SKM-1 (cell line): ENCODE measurements at regions not wholly inside any gene's neighbourhood (a gene's known extent, or its start where the extent isn't known, plus 50 kb on each side); places are given as distances from the start of the nearest gene placed in this dataset.

ENCODE experiments used
- DNase-seq: peaks from one replicate; lab custom pipeline; 2025; ENCODE audit not compliant: unreplicated experiment; lab: John Stamatoyannopoulos, UW

DNA sequence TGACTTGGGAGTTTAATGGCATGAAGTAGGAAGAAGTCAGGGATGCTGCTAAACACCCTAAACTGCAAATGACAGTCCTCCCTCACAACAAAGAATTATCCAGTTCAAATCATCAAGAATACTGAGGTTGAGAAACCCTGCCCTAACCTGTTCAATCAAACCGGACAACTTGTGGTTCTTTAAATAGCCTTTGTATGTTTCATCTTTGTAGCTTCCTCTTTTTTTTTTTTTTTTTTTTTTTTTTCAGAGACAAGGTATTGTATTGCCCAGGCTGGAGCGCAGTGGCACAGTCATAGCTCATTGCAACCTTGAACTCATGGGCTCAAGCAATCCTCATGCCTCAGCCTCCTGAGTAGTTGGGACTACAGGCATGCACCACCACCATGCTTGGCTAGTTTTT lies 52.5 kb upstream of the TTC29 start:
- no peak for DNase-seq

DNA sequence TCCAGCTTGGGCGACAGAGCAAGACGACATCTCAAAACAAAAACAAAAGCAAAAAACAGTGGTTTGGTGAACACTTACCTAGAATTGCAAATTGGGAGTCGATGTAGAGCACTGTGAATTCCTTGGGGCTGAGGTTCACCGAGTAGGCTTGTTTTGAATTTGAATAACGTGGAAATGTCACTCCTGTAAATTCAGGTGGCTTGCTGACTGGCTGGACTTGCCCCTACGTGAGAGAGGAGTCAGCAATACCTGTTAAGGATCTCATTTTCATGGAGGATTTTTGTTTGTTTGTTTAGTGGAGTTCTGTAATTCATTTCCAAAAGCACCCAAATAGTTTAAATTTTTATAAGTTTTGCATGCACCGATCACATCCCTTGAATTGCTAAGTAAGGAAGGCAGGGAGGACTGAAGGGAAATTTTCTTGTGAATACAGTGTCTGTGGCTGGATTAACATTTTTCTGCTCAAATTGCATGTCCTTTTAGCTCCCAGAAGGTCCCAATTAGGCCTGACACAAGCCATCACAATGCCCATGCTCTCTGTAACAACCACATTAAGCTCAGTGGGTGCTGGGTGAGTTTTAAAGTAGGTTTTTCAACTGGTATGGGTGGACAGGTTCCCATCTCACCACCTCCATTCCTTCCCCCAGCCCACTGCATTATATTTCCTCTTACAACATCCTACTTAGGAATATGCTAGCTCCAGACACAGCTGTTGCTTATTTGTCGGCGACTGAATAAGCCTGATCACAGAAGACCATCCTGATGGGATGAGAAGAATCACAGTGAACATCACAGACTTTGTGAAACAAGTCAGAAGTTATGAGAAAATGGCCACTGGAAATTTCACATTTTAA lies 58.5 kb upstream of the TTC29 start:
- DNase-seq = no peak

DNA sequence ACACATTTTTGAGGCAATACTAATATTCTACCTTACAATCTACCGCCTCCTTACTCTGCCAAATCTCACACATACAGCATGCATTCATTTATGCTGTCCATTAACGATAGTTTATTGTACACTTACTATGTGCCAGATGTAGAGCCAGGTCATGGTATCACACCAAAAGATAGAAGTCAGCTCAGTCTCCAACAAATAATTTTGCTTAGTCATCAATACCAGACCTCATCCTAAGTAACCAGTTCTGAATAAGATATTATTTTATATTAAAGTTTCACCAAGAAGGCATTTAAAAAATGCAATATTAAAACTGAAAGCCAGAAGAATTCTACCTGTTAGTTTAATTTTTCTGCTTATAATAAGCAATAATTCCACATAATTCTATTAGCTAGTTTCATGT lies 60.6 kb upstream of the TTC29 start:
- no peak for DNase-seq

DNA sequence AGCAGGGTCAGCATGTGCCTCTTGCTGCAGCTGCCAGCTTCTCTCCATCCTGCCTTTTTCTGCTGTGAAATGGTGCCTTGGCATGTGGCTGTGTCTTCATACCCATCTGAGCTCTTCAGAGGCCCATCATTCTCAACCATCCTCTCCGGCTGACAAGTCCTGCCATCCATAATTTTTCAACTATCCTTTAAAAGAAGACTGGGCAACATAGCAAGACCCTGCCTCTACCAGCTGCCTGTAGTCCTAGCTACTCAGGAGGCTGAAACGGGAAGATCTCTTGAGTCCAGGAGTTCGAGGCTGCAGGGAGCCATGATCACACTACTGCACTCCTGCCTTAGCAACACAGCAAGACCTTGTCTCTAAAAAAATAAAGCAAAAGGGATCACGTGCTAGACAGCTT lies 64.2 kb upstream of the TTC29 start:
- no peak for DNase-seq

DNA sequence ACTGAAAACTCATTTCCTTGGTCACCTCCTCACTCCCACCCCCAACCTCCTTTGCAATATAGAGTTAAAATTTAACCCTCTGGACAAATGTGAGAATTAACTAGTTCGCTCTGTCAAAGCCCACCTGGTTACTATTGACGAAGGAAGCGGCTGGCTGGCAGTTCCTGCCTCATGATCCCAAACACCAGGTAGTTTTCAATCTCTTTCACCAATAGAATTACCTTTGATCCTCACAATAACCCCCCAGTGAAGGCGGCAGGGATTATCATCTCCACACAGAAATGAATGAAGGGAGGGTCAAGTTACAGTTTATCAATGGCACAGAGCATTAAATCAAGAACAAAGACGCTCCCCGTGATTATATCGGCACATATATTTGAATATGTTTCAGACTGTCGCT lies 65.7 kb upstream of the TTC29 start:
- no peak for DNase-seq

DNA sequence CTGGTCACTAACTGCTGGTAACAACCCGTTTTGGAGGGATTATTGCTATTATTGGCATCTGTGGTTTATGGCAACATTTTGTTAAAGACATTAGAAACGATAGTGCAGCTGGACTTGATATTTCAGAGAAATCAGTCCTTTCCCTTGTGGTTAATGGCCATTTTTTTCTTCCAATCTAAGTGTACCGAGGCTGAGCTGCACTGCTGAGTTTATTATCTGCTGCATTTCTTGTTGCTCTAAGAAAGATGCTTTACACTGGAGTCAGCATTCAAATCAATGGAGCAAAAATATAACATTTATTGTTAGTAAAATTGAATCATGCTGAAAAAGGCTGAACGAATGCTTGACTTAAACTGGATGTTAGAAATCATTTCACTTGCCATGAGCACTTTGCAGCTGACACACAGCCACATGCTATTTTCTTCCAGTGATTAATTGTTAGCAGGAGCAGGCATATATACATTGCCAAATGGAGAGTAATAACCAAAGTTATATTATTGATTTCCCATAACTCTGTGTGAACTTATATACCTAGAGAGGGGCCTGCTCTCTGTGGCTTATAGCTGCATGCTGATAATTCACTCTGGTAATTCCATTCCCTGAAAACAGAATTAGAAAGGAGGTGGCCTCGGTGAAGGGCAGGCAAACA lies 66.5 kb upstream of the TTC29 start:
- DNase-seq = no peak

DNA sequence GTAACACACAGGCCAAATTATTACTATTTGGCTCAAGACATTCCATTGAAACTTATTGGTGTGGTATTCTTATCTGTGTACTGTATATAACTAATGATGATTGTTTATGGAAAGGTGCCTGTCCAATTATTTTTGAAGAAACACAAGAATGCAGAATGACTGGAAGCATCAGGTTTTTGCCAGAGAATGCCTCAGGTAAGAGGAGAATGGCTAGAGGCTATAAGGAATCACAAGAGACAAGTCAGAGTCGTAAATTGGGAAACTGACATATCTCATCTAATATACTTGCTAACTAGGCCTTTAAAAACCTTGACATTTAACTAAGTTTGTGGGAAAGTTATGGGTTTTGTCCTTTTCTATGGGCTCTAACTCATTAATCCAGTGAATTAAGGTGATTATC lies 69.3 kb upstream of the TTC29 start:
- no peak for DNase-seq

DNA sequence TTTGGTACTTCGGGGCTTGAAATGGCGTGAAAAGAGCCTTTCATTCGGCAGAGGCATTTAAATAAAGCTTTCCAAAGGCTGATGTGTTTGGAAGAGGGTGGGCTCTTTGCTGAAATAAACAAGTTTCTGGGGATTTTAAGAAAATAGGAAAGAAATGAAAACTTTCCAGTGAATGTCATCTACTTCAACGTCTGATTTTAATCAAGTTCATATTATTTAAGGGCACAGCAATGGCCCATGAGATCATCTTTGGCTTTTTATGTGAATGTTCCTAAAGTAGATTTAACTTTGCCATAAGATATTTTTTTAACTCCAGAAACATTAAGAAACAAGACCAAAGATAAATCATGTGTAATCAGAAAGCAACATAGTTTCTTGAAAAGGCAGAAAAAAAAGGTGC lies 69.8 kb upstream of the TTC29 start:
- no peak for DNase-seq

DNA sequence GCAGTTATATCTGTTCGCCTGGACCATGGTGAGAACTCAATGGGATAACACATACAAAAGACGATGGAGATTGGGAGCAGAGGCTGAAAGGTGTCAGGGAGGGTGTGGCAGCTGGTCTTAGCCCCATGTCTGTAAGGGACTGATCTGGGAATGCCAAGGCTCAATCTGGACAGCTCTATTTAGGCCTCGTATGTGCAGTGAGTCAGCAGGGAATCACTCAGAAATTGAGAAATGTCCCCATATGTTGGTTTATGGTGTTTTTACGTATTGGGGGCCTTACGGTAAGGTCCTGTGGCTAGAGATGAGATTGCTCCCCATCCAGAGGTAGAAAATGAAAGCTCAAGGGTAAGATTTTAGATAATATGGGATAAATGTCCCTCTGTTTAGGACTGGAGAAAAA lies 71.4 kb upstream of the TTC29 start:
- DNase-seq = no peak

DNA sequence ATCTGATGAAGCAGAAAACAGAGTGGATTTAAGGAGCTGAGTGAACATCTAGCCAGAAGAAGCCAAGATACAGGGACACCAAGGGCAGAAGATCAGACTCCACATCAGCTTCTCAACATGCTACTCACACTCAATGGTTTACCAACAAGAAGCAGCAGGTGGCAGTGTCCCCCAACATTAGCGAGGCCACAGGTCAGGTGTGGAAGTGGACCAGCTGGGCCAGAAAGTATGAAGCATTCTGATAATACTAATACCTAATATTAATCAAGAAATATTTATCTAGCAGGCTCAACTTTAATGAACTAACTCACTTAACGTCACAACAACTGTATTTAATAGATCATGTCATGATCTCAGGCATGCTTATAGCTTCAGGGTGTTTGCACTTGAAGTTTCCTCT lies 73.4 kb upstream of the TTC29 start:
- no peak for DNase-seq

DNA sequence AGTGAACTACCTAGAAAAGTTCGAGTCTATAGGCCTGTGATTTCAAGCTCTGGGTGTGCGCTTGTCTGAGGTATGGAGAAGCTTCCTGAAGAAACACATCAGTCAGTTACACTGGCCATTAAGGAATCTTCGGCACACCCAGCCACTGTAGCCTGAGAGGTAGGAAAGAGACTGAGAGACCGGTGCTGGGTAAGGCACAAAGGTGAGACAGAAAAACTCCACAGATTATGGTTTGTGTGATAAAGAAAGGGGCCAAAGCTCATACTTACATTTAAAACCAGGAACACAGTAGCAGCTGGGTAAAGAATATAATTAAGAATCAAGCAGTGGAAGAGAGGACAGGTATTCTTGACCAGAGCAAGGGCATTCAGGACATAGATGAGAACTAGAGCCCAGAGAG lies 74.8 kb upstream of the TTC29 start:
- no peak for DNase-seq

DNA sequence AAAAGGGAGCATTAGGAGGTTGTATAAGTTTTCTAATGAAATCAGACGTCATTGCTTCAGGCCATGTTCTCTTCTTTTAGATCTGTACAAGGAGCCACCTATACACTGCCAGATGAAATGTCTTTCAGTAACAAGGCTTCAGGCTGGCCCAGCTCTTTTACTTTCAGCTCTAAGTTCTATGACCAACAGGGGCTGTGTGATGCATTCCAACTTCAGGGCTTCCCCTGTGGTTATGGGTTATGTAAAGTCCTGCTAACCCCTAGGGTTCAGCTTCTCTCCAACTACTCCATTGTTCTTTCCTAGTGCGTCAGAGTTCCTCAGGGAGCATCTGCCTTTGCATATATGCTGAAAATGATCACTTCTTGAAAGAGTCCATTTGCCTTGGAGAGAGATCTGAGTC lies 79.4 kb upstream of the TTC29 start:
- DNase-seq = no peak

DNA sequence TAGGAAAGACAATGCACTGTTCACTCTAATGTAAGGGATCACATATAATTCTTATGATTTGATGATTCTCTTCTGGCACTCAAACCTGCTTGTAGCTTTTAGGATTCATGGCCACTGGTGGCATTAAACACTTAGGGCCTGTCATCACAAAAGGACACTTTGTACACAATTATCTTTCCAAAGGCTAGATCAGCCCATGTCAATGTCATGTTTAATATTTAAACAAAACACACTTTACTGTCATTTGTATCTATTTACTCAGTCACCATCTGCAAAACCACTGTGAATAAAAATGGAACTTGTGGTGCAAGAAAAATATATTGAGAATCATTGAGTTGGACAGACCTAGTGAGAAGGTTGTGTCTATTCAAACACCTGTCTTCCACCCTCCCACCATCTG lies 83.6 kb upstream of the TTC29 start:
- no peak for DNase-seq

DNA sequence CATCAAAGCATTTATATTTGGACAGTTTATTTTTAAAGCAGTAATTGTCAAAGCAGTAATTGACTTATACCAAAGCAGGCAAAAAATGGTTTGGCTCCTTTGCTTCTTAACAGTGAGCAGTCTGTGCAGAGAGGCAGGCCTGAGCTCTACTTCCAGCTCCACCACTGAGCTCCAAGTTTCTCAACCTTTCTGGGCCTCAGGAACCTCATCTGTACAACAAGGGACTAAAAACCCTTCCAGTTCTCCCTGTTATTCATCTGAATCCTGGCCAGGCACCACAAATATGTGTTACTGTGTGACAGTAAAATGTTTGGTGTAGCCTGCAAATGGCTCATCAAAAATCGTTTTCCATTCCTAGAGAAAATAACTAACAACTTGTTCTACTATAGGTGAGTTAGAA lies 88.7 kb upstream of the TTC29 start:
- DNase-seq = no peak

DNA sequence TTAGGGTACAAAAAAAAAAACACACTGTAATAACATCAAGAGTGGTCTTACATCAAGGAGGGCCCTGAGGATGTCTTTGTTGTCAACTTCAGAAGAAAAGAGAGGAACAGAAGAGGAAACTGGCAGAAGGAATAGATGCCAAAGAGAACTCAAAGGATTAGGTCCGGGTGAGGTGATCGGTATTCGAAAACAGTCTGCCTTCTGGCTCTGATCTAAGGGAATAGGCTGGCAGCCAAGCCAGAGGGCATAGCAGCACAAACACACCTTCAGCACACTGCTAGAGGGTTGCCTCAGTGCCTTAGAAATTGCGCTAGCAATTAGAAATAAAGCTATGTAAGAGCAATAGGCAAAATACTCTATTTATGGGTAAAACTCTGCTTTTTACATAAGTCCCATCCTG lies 91.4 kb upstream of the TTC29 start:
- DNase-seq = no peak

DNA sequence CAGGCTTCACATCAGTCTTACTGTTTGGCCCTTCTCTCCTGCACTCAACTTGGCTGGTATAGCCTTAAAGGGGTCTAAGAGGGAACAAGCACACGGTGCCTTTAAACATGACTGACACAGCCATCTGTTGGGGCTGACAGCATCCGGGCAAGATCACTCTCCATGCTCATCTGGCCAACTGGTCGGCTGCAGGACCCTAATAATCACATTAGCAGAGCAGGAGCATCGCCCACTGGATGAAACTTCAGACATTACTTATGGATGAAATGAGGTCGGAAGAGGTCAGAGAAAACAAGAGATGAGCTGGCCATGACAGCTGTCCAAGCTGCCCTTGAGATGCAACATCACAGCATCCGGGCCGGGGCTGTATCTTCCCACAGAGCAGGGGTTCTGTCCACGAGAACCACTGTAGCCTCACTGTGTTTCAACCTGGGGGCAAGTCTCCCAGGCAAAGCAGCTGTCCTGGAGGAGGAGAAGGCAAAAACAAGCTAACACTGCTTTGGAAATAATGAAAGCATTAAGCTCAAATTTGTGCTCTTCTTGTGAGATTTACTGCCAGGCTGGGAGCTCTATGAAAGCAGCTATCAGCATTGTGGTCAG lies 94.4 kb upstream of the TTC29 start:
- DNase-seq = no peak

DNA sequence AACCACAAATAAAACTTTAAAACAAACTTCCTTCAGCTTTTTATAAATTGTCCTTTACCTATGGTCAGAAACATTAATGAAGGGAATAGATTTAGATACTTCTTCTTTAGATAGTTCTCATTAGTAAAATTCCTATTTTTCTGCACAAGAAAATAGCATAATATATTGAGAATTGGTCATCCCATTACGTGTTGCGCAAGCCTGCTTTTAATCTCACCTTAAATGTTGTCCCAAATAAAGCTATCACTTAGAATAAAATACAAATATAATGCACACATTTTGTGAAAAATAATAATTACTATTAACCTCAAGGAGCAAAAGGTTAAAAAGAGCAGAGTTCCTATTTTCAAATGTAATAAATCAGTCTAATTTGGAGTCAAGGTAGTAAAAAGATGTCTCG lies 95.2 kb upstream of the TTC29 start:
- no peak for DNase-seq

DNA sequence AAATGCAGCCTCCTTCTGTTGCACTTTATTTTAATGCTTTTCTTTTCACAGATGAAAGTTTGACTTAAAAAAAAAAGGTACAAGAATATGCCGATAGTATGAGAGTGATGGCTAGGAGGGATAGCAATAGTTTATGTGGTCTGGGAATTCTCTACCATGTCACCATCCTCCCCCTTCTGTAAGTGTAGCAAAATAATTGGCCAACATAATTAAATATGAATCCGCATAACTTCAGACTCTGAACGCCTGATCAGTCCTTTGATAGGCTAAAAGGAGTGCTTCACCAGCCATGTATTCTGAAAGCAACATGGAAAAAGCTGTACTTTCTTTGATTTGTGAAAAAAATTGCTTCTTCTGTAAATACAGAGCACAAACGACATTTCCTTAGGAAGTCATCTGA lies 95.7 kb upstream of the TTC29 start:
- DNase-seq = no peak

DNA sequence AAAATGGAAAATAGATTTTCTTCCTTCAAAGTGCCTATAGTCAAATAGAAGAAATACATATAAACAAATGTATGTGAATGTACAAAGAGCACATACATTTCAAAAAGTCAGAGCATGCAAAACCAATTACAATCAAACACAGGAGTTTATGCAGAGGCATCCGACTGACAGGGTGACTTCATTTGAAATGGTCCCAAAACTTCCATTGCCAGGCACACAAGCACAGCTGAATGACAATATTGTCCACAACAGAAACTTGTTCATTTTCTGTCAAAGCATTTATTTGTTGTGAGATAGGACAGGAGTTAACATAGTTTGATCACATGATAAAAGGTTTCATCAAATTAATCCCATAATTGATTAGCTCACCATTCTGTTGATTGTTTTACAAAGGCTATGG lies 96.4 kb upstream of the TTC29 start:
- no peak for DNase-seq

DNA sequence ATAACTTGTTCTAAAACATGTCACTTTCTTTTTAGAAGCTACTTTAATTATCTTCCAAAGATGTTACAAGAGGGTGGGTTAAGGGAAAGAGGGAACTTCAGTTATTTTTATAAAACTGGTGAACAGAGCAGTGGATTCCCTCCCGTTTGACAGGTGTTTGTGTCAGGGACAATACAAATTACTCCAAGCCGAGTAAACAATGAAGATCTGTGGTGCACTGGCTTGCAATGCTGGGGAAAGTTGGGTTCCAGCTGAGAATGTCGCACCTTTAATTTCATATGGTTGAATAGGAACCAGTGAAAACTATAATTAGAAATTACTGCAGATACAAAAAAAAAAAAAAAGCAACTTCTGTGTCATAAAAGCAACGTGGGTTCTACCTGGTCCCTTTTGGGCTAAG lies 98.6 kb upstream of the TTC29 start:
- no peak for DNase-seq

DNA sequence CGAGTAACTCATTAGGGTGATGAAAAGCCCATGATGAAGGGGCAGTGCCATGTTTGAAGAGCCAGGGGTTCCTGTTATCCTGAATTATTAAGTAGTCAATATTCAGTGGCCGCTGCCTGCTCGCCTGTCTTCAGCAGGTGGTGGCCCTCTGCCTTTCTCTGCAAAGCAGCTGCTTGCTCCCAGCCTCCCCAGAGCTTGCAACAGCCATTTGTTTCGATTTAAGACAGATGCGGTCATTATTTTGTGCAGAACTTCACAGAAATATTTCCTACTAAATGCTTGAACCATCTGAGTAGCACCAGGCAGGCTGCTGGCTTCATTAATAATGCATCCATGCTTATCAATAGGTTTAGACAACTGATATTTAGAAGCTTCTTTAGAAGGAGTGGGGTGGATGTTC lies 104.3 kb upstream of the TTC29 start:
- no peak for DNase-seq

DNA sequence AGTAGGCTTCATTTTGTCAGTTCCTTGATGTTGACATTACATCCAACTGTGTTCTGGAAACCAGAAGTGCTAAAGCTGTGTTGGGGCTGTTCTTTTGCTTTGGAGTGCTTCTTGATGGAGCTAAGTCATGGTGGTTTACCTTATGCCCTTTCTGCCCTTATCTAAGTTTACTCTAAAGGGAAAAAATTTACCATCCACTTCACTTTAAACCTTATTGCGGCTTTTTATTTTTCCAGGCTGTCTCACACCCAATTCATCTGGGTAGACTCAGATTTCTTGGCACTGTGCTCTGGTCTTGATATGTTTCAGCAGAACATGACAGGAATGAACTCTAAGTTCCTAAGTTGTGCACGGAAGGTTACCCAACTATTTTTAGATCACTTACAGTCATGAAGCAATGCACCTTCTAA lies 104.7 kb upstream of the TTC29 start:
- no peak for DNase-seq

DNA sequence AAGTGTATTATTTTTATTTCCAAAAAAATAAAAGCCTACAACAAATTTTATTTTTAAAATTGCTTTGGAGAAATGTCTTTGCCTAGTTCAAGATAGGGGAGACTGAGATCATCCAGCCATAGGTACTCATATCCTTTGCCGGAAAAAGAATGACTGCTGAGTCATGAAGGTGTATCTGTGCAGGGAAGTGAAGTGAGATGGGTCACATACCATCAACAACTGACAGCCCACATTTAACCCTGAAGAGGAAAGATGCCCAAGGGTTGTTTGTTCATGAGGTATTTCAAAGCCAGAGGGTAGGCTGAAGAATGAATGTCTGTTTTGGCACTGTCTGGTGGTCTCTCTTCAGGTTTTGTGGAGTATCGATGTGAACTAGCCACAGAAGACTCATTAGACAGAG lies 106.7 kb upstream of the TTC29 start:
- DNase-seq = no peak
